Naive thymus-derived CD8-positive, alpha-beta T cell (primary cell): ENCODE measurements at regions not wholly inside any gene's neighbourhood (a gene's known extent, or its start where the extent isn't known, plus 50 kb on each side); places are given as distances from the start of the nearest gene placed in this dataset.

Experiments
- ATAC-seq, 2 donors: fragments of 150-1000 bp; cut with Tn5 transposase in 1 of 2; sonication (Bioruptor Pico), chemical (Tn5 transposase) in 1 of 2; 1 replicate in 1 of 2; 2 replicates in 1 of 2; pipeline ENCODE4 v1.10.0; 2021; ENCODE audit warnings: mild to moderate bottlenecking in 2 of 2, moderate library complexity in 2 of 2
- POLR2A ChIA-PET: fragments of 350-600 bp; sonication (Branson Sonifier 250); formaldehyde crosslinking; loops from one replicate; lab custom pipeline; 2021; ENCODE audit warnings: antibody characterized with exemption; lab: Charles Lee
- DNase-seq, 10 donors: peaks; one replicate each; pipeline versions ENCODE4 v3.0.0 to v3.0.0-alpha.2; 2020 to 2022
- H3K27ac Mint-ChIP-seq, 10 donors: one replicate each; pipeline ENCODE4 v1.8.0; 2020 to 2022; ENCODE audit warnings: mild to moderate bottlenecking in 10 of 10, mixed read lengths in 10 of 10, moderate library complexity in 4 of 10, inconsistent platforms in 1 of 10
- H3K27me3 Mint-ChIP-seq, 5 donors: one replicate each; pipeline ENCODE4 v1.8.0; 2021 to 2022; ENCODE audit warnings: mixed read lengths in 5 of 5
- H3K36me3 Mint-ChIP-seq, 3 donors: one replicate each; pipeline ENCODE4 v1.8.0; 2020 to 2022; ENCODE audit warnings: mixed read lengths in 3 of 3, mild to moderate bottlenecking in 2 of 3, inconsistent platforms in 1 of 3
- H3K4me1 Mint-ChIP-seq, 4 donors: one replicate each; pipeline ENCODE4 v1.8.0; 2021 to 2022; ENCODE audit warnings: mixed read lengths in 4 of 4
- H3K4me3 Mint-ChIP-seq, 10 donors: one replicate each; pipeline ENCODE4 v1.8.0; 2020 to 2022; ENCODE audit warnings: mild to moderate bottlenecking in 10 of 10, mixed read lengths in 10 of 10, moderate library complexity in 6 of 10, inconsistent platforms in 1 of 10
- H3K9me3 Mint-ChIP-seq, 9 donors: one replicate each; pipeline ENCODE4 v1.8.0; 2020 to 2022; ENCODE audit warnings: mixed read lengths in 9 of 9, mild to moderate bottlenecking in 3 of 9, inconsistent platforms in 1 of 9, moderate library complexity in 1 of 9

DNA sequence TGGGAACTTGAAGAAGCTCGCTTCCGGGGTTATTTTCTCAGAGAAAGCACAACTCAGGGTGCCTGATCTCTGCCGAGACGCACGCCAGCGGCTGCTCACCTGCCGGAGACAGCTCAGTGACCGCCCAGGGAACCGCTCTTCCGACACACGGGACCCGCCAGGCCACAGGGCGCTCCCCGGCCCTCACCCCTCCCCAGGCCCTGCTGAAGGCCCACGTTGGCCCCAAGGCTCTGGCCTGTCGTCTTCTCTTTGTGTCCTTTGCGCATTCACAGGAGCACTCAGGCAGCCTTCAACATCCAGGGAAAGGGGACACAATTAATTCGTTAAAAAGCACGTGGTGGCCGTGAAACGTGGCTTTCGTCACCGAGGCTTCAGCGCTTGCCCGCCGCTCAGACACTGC is 276.3 kb upstream of the SALL3 start:
- H3K27me3 Mint-ChIP-seq = peaks cover 4 to 45% (median 8%) of the 10 kb centered on the region in 5 donors
- H3K9me3 Mint-ChIP-seq = peaks cover 1 to 27% (median 14%) of the 10 kb centered on the region in 9 donors
- H3K36me3 Mint-ChIP-seq = peaks cover 0 to 12% (median 3%) of the 10 kb centered on the region in 3 donors
- DNase-seq (no peak), ATAC-seq (no peak)
- POLR2A ChIA-PET = no interaction called here
- peaks cover 0 to 4% (median under 1%) of the 10 kb centered on the region in 4 donors for H3K4me1 Mint-ChIP-seq
- no peak overlapping the region for H3K4me3 Mint-ChIP-seq
- peak overlapping the region in 1 of 10 donors; percentile 35 for H3K27ac Mint-ChIP-seq

- H3K36me3 Mint-ChIP-seq = peaks cover 0 to 19% (median 3%) of the 10 kb centered on the region in 3 donors
- DNase-seq (no peak), ATAC-seq (no peak)
- POLR2A ChIA-PET = no interaction called here
- no peak overlapping the region for H3K4me3 Mint-ChIP-seq
- H3K4me1 Mint-ChIP-seq = peaks cover 0 to 2% (median under 1%) of the 10 kb centered on the region in 4 donors
- H3K27ac Mint-ChIP-seq = peak overlapping the region in 1 of 10 donors; percentile 69
- peaks cover 4 to 34% (median 8%) of the 10 kb centered on the region in 5 donors for H3K27me3 Mint-ChIP-seq
- H3K9me3 Mint-ChIP-seq = peaks cover 8 to 37% (median 22%) of the 10 kb centered on the region in 9 donors
Measured at GRCh38 chr18:78704971-78705461, 274.6 kb upstream of the SALL3 start.

GRCh38 chr18:78709261-78709809 is 270.3 kb upstream of the SALL3 start:
- no peak for ATAC-seq
- POLR2A ChIA-PET = no interaction called here
- H3K4me3 Mint-ChIP-seq = no peak overlapping the region
- H3K27me3 Mint-ChIP-seq = peaks cover 0 to 20% (median 2%) of the 10 kb centered on the region in 5 donors
- peaks cover 8 to 37% (median 25%) of the 10 kb centered on the region in 9 donors for H3K9me3 Mint-ChIP-seq
- DNase-seq = no peak
- peaks cover 0 to 19% (median 3%) of the 10 kb centered on the region in 3 donors for H3K36me3 Mint-ChIP-seq
- H3K27ac Mint-ChIP-seq = no peak overlapping the region
- no peaks in the 10 kb centered on the region for H3K4me1 Mint-ChIP-seq

DNA sequence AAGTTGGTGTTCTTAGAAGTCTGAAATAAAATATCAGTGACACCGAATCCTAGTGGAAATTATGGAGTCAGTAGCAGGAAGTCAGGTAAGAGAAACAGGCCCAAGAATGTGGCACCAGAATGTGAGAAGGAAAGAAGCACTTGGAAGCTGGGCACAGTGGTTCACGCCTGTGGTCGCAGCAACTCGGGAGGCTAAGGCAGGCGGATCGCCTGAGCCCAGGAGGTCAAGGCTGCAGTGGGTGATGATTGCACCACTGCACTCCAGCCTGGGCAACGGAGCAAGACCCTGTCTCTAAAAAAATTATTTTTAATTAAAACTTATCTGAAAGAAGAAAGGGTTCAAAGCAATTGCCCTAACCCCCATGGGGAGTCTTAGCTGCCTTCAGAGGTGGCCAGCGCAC is 268.3 kb upstream of the SALL3 start:
- H3K4me1 Mint-ChIP-seq = no peaks in the 10 kb centered on the region
- peaks cover 0 to 13% (median 2%) of the 10 kb centered on the region in 5 donors for H3K27me3 Mint-ChIP-seq
- ATAC-seq (no peak), DNase-seq (no peak)
- no peak overlapping the region for H3K4me3 Mint-ChIP-seq
- peaks cover 0 to 15% (median 3%) of the 10 kb centered on the region in 3 donors for H3K36me3 Mint-ChIP-seq
- H3K27ac Mint-ChIP-seq = no peak overlapping the region
- POLR2A ChIA-PET = no interaction called here
- H3K9me3 Mint-ChIP-seq = peaks cover 6 to 31% (median 25%) of the 10 kb centered on the region in 9 donors

DNA sequence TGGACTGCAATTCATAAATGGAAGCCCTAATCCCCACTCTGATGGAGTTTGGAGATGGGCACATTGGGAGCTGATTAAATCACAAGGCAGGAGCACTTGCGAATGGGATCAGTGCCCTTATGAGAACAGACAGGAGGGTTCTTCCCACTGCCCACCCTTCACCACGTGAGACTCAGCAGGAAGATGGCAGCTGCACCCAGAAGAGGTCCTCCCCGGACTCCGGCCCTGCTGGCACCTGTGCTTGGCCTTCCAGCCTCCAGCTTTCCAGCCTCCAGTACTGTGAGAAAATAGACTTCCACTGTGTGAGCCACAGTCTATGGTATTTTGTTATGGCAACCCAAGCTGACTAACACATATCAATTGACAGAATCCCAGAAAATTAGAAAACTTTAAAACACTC is 267.6 kb upstream of the SALL3 start:
- ATAC-seq (no peak), DNase-seq (no peak)
- no peak overlapping the region for H3K27ac Mint-ChIP-seq
- H3K27me3 Mint-ChIP-seq = peaks cover 0 to 13% (median 2%) of the 10 kb centered on the region in 5 donors
- no peak overlapping the region for H3K4me3 Mint-ChIP-seq
- POLR2A ChIA-PET = no interaction called here
- peaks cover 0 to 15% (median 3%) of the 10 kb centered on the region in 3 donors for H3K36me3 Mint-ChIP-seq
- H3K9me3 Mint-ChIP-seq = peaks cover 6 to 31% (median 22%) of the 10 kb centered on the region in 9 donors
- no peaks in the 10 kb centered on the region for H3K4me1 Mint-ChIP-seq

DNA sequence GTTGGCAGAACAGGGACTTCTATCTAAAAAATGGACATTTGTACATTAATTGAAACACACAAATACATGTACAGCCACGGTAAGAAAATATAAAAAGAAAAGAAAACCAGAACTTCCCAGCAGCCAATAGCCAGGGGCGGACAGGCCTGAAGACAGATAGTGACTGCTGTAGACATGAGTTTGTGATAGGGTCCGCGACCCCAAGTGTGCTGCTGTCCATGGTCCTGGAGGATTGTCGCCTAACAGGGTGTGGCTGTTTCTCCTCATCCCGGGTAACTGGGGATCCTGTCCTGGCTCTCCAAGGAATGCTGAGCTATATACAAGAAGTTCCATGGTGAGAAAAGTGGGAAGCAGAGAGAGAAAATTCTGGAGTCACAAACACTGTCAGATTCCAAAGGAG is 266.5 kb upstream of the SALL3 start:
- ATAC-seq (no peak), DNase-seq (no peak)
- Mint-ChIP-seq H3K27me3 (peaks cover 0 to 13% (median 2%) of the 10 kb centered on the region in 5 donors), H3K4me1 (no peaks in the 10 kb centered on the region), H3K9me3 (peaks cover 5 to 24% (median 14%) of the 10 kb centered on the region in 9 donors), H3K36me3 (peaks cover 0 to 9% (median under 1%) of the 10 kb centered on the region in 3 donors), H3K27ac (no peak overlapping the region), H3K4me3 (no peak overlapping the region)
- POLR2A ChIA-PET = no interaction called here

- POLR2A ChIA-PET = no interaction called here
- H3K4me3 Mint-ChIP-seq = no peak overlapping the region
- H3K27ac Mint-ChIP-seq = no peak overlapping the region
- no peaks in the 10 kb centered on the region for H3K4me1 Mint-ChIP-seq
- peaks cover 0 to 13% (median 4%) of the 10 kb centered on the region in 5 donors for H3K27me3 Mint-ChIP-seq
- no peak for DNase-seq
- ATAC-seq = no peak
- peaks cover 0 to 3% (median 0%) of the 10 kb centered on the region in 3 donors for H3K36me3 Mint-ChIP-seq
- H3K9me3 Mint-ChIP-seq = peaks cover 0 to 17% (median 8%) of the 10 kb centered on the region in 9 donors
Measured at GRCh38 chr18:78713726-78714125, 265.9 kb upstream of the SALL3 start.

- H3K27me3 Mint-ChIP-seq = peaks cover 0 to 22% (median 11%) of the 10 kb centered on the region in 5 donors
- H3K9me3 Mint-ChIP-seq = peaks cover 0 to 6% (median 0%) of the 10 kb centered on the region in 9 donors
- ATAC-seq = no peak
- no peaks in the 10 kb centered on the region for H3K36me3 Mint-ChIP-seq
- no peak for DNase-seq
- no peaks in the 10 kb centered on the region for H3K4me1 Mint-ChIP-seq
- POLR2A ChIA-PET = no interaction called here
- no peak overlapping the region for H3K4me3 Mint-ChIP-seq
- no peak overlapping the region for H3K27ac Mint-ChIP-seq
Measured at GRCh38 chr18:78716022-78716421, 263.6 kb upstream of the SALL3 start.

DNA sequence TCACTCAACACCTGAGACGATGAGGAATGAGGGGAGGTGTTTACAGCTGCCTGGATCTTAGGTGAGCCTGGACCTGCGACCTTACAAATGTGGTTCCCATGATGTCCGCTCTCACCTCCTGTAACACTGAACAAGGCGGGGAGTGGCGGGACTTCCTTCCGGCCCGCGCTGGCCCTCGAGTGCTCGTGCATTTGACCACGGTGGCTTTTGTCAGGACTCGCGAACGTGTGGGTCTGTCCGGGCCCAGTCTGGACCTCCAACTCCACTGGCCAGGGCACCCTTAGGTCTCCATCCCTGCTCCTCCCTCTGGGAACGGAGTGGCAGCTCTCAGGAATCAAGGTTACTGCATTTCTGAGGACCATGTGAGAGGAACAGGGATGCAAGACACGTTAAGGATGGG is 263.0 kb upstream of the SALL3 start:
- Mint-ChIP-seq H3K4me3 (no peak overlapping the region), H3K27ac (peak overlapping the region in 1 of 10 donors; percentile 72), H3K27me3 (peaks cover 0 to 22% (median 13%) of the 10 kb centered on the region in 5 donors), H3K9me3 (peaks cover 0 to 2% (median 0%) of the 10 kb centered on the region in 9 donors), H3K4me1 (no peaks in the 10 kb centered on the region), H3K36me3 (no peaks in the 10 kb centered on the region)
- POLR2A ChIA-PET = no interaction called here
- ATAC-seq (no peak), DNase-seq (no peak)

DNA sequence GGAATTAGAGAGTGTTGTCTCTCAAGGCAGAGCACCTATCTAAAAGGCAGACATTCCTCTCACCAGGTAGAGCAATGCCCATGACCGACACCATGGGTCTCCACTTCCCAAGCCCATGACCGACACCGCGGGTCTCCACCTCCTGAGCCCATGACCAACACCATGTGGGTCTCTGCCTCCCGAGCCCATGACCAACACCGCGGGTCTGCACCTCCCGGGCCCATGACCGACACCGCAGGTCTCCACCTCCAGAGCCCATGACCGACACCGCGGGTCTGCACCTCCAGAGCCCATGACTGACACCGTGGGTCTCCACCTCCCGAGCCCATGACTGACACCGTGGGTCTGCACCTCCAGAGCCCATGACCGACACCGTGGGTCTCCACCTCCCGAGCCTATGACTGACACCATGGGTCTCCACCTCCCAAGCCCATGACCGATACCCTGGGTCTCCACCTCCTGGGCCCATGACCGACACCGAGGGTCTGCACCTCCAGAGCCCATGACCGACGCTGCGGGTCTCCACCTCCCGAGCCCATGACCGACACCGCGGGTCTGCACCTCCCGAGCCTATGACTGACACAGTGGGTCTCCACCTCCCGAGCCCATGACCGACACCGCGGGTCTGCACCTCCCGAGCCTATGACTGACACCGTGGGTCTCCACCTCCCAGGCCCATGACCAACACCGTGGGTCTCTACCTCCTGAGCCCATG is 262.4 kb upstream of the SALL3 start:
- Mint-ChIP-seq H3K4me3 (no peak overlapping the region), H3K27me3 (peaks cover 0 to 28% (median 15%) of the 10 kb centered on the region in 5 donors), H3K36me3 (no peaks in the 10 kb centered on the region), H3K4me1 (no peaks in the 10 kb centered on the region), H3K9me3 (peaks cover 0 to 2% (median 0%) of the 10 kb centered on the region in 9 donors), H3K27ac (no peak overlapping the region)
- ATAC-seq (no peak), DNase-seq (no peak)
- POLR2A ChIA-PET = no interaction called here

DNA sequence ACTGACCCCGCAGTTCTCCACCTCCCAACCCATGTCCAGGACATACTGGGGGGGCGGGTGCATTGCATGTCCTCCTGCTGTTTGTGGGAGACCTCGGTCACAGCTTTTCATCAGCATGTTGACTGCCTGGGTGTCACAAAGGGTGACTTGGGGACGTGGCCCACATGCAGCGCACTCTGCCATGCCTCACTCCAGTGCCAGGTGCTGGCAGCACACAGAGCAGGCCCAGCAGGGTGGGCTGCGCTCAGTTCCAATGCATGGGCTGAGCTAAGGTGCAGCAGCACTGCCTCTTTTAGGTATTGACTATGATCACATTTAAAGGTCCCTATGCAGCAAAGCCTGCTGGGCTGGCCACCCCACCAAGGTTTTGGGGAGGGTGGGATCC is 261.9 kb upstream of the SALL3 start:
- no peaks in the 10 kb centered on the region for H3K36me3 Mint-ChIP-seq
- POLR2A ChIA-PET = no interaction called here
- no peak for DNase-seq
- H3K9me3 Mint-ChIP-seq = no peaks in the 10 kb centered on the region
- no peak for ATAC-seq
- no peak overlapping the region for H3K27ac Mint-ChIP-seq
- H3K27me3 Mint-ChIP-seq = peaks cover 0 to 31% (median 15%) of the 10 kb centered on the region in 5 donors
- H3K4me3 Mint-ChIP-seq = no peak overlapping the region
- no peaks in the 10 kb centered on the region for H3K4me1 Mint-ChIP-seq

- Mint-ChIP-seq H3K36me3 (no peaks in the 10 kb centered on the region), H3K27ac (no peak overlapping the region), H3K4me3 (no peak overlapping the region), H3K4me1 (no peaks in the 10 kb centered on the region), H3K27me3 (peaks cover 0 to 45% (median 15%) of the 10 kb centered on the region in 5 donors), H3K9me3 (no peaks in the 10 kb centered on the region)
- POLR2A ChIA-PET = no interaction called here
- DNase-seq (no peak), ATAC-seq (no peak)
Measured at GRCh38 chr18:78719821-78720220, 259.8 kb upstream of the SALL3 start.
